GM12865 (cell line): ENCODE measurements at regions not wholly inside any gene's neighbourhood (a gene's known extent, or its start where the extent isn't known, plus 50 kb on each side); places are given as distances from the start of the nearest gene placed in this dataset.

Source experiments
- DNase-seq: peaks from one replicate; pipeline ENCODE4 v3.0.0; 2010; ENCODE audit warnings: low read depth
- H3K4me3 ChIP-seq: 2 replicates; pipeline ENCODE4 v1.5.1; 2011; ENCODE audit warnings: mild to moderate bottlenecking, low read depth, low read length, control low read depth
- CTCF ChIP-seq: IDR thresholded peaks from 2 replicates; pipeline ENCODE4 v1.5.1; 2011; ENCODE audit warnings: low read length, control low read depth, low read depth, inconsistent platforms; ENCODE audit not compliant: insufficient read depth; ENCODE audit errors: missing control alignments

DNA sequence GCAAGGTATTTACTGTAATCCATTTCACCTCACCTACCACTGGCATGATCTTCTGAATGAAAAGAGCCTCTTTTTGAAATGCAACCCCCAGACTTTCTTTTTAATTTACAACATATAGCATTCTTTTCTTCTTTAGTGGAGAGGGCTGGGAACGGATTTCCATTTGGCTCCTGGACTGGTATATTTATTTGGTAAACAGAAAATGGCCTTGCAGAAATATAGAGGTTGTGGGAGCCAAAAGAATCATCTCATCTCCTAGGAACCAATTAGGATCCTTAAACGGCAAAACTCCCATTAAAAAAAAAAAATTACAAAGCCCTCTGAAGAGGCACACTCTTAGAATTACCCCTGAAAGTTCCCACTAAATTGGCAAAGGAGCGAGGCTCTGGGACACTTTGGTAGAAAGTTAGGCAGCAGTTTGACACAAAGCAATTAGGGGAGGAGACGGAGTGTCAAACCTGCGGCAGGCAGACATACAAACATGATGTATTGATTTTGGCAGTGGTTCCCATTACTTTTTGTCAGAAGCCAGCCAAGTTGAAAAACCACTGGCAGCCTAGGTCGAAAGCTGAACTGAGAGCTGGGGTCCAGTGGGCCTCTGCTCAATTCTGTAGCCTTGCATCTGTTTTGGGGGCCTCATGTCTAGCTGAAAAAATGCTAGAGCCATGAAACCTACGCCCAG, 135.1 kb upstream of the MAGI3 start:
- no peak for TF ChIP-seq CTCF
- no peak for DNase-seq
- no peak overlapping the region for H3K4me3 ChIP-seq

GRCh38 chr1:113255720-113256347, 134.5 kb upstream of the MAGI3 start:
- no peak for TF ChIP-seq CTCF
- DNase-seq: no peak
- H3K4me3 ChIP-seq: no peak overlapping the region

- DNase-seq: no peak
- H3K4me3 ChIP-seq: no peak overlapping the region
- TF ChIP-seq CTCF: no peak
Observed at GRCh38 chr1:113256348-113256729, 134.0 kb upstream of the MAGI3 start.

- no peak overlapping the region for H3K4me3 ChIP-seq
- TF ChIP-seq CTCF: no peak
- DNase-seq: no peak
Observed at GRCh38 chr1:113259988-113260387, 130.3 kb upstream of the MAGI3 start.

DNA sequence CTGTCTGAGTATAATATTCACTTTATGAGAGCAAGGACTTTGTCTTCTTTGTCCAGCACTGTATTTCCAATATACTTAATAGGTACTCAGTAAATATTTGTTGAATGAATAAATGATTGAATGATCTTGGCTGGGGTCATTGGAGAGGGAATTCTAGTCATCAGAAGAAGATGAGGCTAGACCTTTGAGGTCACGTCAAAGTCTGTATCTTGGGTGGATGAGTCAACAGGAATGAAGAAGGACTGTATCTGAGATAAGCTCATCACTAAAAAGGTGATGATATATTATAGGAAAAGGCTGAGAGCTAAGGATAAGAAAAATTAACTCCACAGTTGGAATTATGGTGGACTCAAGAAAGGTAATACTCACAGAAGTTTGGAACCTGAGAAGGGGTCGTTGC, 125.1 kb upstream of the MAGI3 start:
- H3K4me3 ChIP-seq: no peak overlapping the region
- TF ChIP-seq CTCF: no peak
- no peak for DNase-seq

DNA sequence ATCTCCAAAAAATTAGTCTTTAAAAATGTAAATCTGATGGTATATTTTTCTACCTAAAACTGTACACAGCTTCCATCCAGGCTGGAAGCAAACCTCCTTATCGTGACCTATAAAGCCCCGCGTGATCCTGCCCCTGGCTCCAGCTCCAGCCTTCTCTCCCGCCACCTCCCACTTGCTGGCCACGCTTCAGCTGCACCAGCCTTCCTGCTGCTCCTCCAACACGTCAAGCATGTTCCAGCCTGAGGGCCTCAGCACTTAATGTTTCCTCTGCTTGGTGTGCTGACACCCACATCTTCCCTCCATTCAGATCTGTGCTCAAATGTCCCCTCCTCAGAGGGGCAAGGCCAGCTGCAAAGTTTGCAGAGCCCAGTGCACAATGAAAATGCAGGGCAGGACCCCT, 123.5 kb upstream of the MAGI3 start:
- DNase-seq: no peak
- no peak for TF ChIP-seq CTCF
- H3K4me3 ChIP-seq: no peak overlapping the region

GRCh38 chr1:113269168-113269963, 120.9 kb upstream of the MAGI3 start:
- no peak for TF ChIP-seq CTCF

More at GRCh38 chr1:113269168-113269963, 120.9 kb upstream of the MAGI3 start:
- DNase-seq: no peak
- H3K4me3 ChIP-seq: no peak overlapping the region
